ENCODE measurements at regions not wholly inside any gene's neighbourhood (a gene's known extent, or its start where the extent isn't known, plus 50 kb on each side); places are given as distances from the start of the nearest gene placed in this dataset.
"Not testable (repeated sequence)": the region's sequence is repeated elsewhere in the genome, so short reads cannot be mapped to it uniquely, and the experiment has no call there.

- DNase-seq (no peak), ATAC-seq (no peak)
- intact Hi-C loops (cut with DNase I), result no loop called here
These were observed 209.5 kb upstream of the ANO5 start for GRCh38 chr11:21983431-21983830.

- intact Hi-C loops (cut with DNase I), result no loop called here
- no peak for ATAC-seq
These were observed 206.5 kb upstream of the ANO5 start for GRCh38 chr11:21986361-21986760.

DNA sequence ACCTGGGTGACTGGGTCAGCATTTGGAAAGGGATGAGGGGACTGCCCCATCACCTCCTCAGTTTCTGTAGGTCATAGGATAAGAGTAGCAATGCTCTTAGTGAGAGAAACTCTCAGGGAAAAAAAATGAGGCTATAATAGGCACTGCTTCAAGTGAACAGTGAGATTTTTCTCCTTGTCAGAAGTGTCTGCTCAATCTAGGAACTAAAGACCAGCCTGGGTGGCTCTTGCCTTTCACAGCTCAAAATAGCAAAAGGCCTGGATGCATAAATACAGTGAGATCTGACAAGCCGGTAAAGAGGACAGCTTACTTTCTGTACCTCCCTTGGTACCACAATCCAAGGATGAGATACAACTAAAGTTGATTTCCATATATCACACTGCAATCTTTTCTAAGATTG lies 205.6 kb upstream of the ANO5 start:
- ATAC-seq, result no peak
- no peak for DNase-seq
- intact Hi-C loops (cut with DNase I), result no loop called here

More at GRCh38 chr11:21986361-21986760, 206.5 kb upstream of the ANO5 start:
- no peak for DNase-seq

- intact Hi-C loops (cut with DNase I), result no loop called here
- no peak for DNase-seq
- ATAC-seq, result no peak
These were observed 204.4 kb upstream of the ANO5 start for GRCh38 chr11:21988477-21988876.

DNA sequence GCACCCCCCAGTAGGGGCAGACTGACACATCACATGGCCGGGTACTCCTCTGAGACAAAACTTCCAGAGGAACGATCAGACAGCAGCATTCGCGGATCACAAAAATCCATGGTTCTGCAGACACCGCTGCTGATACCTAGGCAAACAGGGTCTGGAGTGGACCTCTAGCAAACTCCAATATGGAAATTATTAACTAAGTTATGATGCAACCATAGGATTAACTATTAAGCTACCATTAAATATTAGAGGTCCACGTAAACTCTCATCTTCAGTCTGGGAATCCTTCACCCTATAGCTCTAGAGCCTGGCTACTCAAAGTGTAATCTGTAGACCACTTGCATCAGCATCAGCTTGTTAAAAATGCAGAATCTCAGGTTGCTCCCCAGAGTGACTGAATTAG lies 191.1 kb upstream of the ANO5 start:
- intact Hi-C loops (cut with DNase I); DNase-seq; ATAC-seq: not testable (repeated sequence)

DNA sequence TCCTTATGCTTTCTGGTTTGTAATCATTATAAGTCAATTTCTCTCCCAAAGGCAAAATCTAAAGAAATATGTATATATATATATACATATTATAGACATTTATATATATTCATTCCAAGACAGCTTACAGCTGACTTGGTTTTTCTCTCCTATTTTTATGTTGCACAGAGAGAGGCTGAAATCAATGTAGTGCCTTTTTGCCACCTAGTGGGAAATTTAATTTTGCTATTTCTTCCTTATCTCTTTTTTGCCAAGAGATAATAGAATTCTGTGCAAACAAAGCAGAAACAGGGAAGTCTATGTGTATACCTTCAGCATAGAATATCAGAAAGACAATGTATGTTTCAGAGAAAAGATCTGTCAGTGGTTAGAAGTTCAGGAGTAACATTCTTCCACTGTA lies 186.0 kb upstream of the ANO5 start:
- no peak for DNase-seq
- ATAC-seq, result no peak
- intact Hi-C loops (cut with DNase I), result no loop called here

- intact Hi-C loops (cut with DNase I), result no loop called here
These were observed 161.1 kb upstream of the ANO5 start for GRCh38 chr11:22031791-22032190.

DNA sequence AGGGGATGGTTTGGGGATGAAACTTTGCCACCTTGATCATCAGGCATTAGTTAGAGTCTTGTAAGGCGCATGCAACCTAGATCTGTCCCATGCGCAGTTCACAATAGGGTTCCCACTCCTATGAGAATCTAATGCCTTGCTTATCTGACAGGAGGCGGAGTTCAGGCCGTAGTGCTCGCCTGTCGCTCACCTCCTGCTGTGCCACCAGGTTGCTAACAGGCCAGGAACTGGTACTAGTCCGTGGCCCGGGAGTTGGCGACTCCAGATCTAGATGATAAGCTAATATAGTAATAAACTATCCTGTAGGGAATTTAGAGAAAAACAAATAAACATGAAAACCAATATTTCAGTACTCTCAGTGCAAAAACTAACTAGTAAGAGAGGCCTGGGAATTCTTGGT lies 155.4 kb upstream of the ANO5 start:
- intact Hi-C loops (cut with DNase I), result no loop called here
- DNase-seq (no peak), ATAC-seq (no peak)

More at GRCh38 chr11:22031791-22032190, 161.1 kb upstream of the ANO5 start:
- ATAC-seq (no peak), DNase-seq (no peak)

- no peak for DNase-seq
- intact Hi-C loops (cut with DNase I), result no loop called here
- ATAC-seq, result no peak
These were observed 151.8 kb upstream of the ANO5 start for GRCh38 chr11:22041039-22041438.

GRCh38 chr11:22042081-22042480 lies 150.8 kb upstream of the ANO5 start:
- DNase-seq, result no peak
- intact Hi-C loops (cut with DNase I), result no loop called here
- no peak for ATAC-seq

GRCh38 chr11:22044126-22044525 lies 148.8 kb upstream of the ANO5 start:
- DNase-seq (no peak), ATAC-seq (no peak)
- intact Hi-C loops (cut with DNase I), result no loop called here

- intact Hi-C loops (cut with DNase I), result no loop called here
- ATAC-seq, result no peak
- no peak for DNase-seq
These were observed 143.6 kb upstream of the ANO5 start for GRCh38 chr11:22049276-22049675.

DNA sequence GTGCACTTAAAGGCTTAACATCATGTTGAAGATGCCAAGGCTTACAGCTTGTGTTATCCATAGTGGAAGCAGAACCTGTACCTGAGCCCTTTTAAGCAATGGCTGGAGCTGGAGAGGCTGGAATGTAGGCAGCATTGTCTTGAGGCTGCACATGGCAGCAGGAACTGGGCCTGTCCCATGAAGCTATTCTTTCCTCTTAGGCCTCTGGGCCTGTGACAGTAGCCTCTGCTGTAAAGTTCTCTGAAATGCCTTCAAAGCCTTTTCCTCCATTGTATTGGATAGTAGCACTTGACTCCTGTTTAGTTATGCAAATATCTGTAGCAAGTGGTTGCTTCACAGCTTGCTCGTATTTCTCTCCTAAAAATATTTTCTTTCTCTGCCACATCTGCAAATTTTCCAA lies 127.4 kb upstream of the ANO5 start:
- intact Hi-C loops (cut with DNase I), result no loop called here
- DNase-seq (no peak), ATAC-seq (no peak)

DNA sequence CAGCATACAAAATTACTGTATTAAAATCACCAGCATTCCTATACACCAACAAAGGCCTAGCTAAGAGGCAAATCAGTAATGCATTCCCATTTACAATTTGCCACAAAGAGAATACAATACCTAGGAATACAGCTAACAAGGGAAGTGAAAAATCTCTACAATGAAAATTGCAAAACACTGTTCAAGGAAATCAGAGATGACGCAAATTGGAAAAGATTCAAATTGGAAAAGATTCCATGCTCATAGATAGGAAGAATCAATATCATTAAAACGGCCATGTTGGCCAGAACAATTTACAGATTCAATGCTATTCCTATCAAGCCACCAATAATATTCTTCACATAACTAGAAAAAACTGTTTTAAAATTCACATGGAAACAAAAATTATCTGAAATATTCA lies 123.0 kb upstream of the ANO5 start:
- DNase-seq, result no peak
- ATAC-seq, result no peak
- intact Hi-C loops (cut with DNase I), result no loop called here

DNA sequence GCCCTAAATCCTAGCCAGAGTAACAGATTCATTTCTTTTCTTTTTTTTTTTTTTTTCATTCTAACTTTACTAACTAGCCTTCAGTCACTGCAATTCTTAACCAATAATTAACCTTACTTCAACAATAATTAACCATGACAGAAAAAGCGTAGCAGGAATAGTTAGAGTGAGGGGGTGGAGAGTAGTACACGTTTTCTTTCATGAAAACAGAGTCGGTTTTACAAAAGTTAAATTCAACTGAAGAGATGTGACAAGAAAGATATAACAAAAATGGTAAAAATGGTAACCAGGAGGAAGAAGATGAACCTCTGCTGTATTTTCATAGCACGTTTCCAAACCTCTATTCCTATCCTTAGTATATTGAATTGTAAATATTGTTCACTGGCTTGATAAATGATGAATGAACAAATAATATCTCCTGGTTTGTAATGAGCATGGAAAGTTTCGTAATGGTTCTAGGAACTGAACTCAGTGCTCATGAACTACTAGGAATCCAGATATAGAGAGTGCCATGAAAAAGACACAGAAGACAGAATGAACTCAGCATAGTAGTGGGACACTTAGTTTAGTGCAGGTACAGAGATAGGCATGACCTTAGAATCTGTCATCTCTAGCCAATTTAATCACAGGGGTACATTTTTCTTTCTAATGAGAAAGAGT lies 116.5 kb upstream of the ANO5 start:
- no peak for DNase-seq
- intact Hi-C loops (cut with DNase I), result no loop called here
- ATAC-seq, result no peak

GRCh38 chr11:22078063-22078462 lies 114.8 kb upstream of the ANO5 start:
- DNase-seq (no peak), ATAC-seq (no peak)
- intact Hi-C loops (cut with DNase I), result no loop called here

GRCh38 chr11:22079133-22079872 lies 113.6 kb upstream of the ANO5 start:
- intact Hi-C loops (cut with DNase I), result no loop called here
- ATAC-seq (peak in 1 of 2 donors; percentile 70), DNase-seq (no peak)

GRCh38 chr11:22082178-22082577 lies 110.7 kb upstream of the ANO5 start:
- DNase-seq (no peak), ATAC-seq (no peak)
- intact Hi-C loops (cut with DNase I), result no loop called here

DNA sequence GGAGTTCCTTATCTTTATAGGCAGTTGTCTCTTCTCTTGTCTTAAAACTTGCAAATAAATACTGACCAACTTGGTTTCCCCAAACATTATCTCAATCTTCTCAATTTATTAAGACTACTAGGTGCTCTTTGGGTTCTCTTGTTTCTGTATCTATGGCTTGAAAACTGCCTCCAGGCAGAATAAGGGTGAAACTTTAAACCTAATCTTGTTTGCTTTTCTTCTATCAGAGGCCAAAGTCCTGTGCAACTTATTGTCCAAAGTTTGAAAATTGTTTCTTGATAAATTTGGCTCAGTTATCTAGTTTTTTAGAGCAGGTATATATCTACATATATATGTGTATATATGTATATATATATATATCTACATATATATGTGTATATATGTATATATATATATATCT lies 110.1 kb upstream of the ANO5 start:
- ATAC-seq (no peak), DNase-seq (no peak)
- intact Hi-C loops (cut with DNase I), result no loop called here

DNA sequence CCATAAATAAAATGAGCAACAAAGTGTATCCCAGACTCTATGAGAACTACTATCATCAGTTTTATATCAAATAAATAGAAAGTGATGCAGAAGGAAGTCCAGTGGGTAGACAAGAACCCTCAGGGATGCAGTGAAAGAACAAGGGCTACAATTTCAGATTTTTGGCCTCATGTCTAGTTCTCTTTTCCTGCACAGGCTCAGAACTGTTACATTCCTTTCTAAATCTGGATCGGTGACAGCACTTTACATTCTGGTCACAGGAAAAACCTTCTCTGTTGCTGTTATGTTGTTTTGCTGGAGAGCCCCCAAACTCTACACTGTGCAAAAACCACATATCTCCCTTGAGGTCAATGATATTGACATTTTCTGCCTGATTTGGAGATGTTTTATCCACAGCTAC lies 108.8 kb upstream of the ANO5 start:
- ATAC-seq (peak in 1 of 2 donors; percentile 44), DNase-seq (no peak)
- intact Hi-C loops (cut with DNase I), result no loop called here

DNA sequence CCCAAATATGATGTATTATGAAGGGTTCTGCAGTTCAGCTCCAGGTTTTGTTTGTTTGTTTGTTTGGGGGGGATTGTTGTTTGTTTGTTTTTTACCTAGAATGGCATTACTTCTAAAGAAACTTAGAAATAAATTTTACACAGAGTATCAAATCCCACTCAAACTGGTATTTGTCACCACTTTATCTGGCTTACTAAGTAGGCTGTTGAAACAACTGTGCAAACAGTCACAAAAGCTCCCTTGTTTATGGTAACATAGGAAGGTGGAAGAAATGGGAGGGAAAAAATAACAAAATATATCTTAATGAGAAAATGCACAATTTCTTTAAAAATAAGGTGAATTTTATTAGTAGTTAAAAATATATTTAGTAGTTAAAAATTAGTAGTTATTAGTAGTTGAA lies 108.3 kb upstream of the ANO5 start:
- intact Hi-C loops (cut with DNase I), result no loop called here
- ATAC-seq, result no peak
- DNase-seq, result no peak
